ENCODE measurements at regions not wholly inside any gene's neighbourhood (a gene's known extent, or its start where the extent isn't known, plus 50 kb on each side); places are given as distances from the start of the nearest gene placed in this dataset.
A peak's percentile ranks its signal among the peaks of the same experiment; 100 is the strongest.
"Not testable (repeated sequence)": the region's sequence is repeated elsewhere in the genome, so short reads cannot be mapped to it uniquely, and the experiment has no call there.

- no peak for DNase-seq
Observed at GRCh38 chr3:191074511-191074910, 124.5 kb upstream of the OSTN start.

GRCh38 chr3:191070762-191071403, 128.2 kb upstream of the OSTN start:
- no peak for DNase-seq

GRCh38 chr3:191070201-191070600, 128.8 kb upstream of the OSTN start:
- no peak for DNase-seq

- DNase-seq: no peak
Observed at GRCh38 chr3:191068946-191069813, 129.9 kb upstream of the OSTN start.

- DNase-seq: no peak
Observed at GRCh38 chr3:191066669-191067068, 132.4 kb upstream of the OSTN start.

GRCh38 chr3:191065181-191065805, 133.7 kb upstream of the OSTN start:
- no peak for DNase-seq

GRCh38 chr3:191051037-191051436, 148.0 kb upstream of the OSTN start:
- peak; percentile 59 for DNase-seq

- DNase-seq: no peak
Observed at GRCh38 chr3:191047930-191048329, 151.1 kb upstream of the OSTN start.

- DNase-seq: no peak
Observed at GRCh38 chr3:191030929-191031328, 168.1 kb upstream of the OSTN start.

- DNase-seq: no peak
Observed at GRCh38 chr3:191030491-191030890, 168.0 kb upstream of the GMNC start.

GRCh38 chr3:191026746-191027145, 164.3 kb upstream of the GMNC start:
- no peak for DNase-seq

GRCh38 chr3:191020730-191021396, 158.4 kb upstream of the GMNC start:
- no peak for DNase-seq

GRCh38 chr3:191019855-191020254, 157.4 kb upstream of the GMNC start:
- no peak for DNase-seq

GRCh38 chr3:191015960-191016359, 153.5 kb upstream of the GMNC start:
- DNase-seq: not testable (repeated sequence)

GRCh38 chr3:191008074-191008473, 145.6 kb upstream of the GMNC start:
- no peak for DNase-seq

GRCh38 chr3:191005790-191006189, 143.3 kb upstream of the GMNC start:
- DNase-seq: no peak

GRCh38 chr3:191003742-191004141, 141.2 kb upstream of the GMNC start:
- DNase-seq: no peak

GRCh38 chr3:190996181-190996775, 133.8 kb upstream of the GMNC start:
- DNase-seq: no peak

GRCh38 chr3:190995156-190995555, 132.7 kb upstream of the GMNC start:
- DNase-seq: no peak

- DNase-seq: no peak
Observed at GRCh38 chr3:190990898-190991297, 128.4 kb upstream of the GMNC start.

- DNase-seq: no peak
Observed at GRCh38 chr3:190989218-190989617, 126.7 kb upstream of the GMNC start.

- no peak for DNase-seq
Observed at GRCh38 chr3:190988102-190988501, 125.6 kb upstream of the GMNC start.

Measured in NCI-H774 (cell line).